ENCODE measurements at regions not wholly inside any gene's neighbourhood (a gene's known extent, or its start where the extent isn't known, plus 50 kb on each side); places are given as distances from the start of the nearest gene placed in this dataset.

GRCh38 chr13:34849406-34849805, 92.7 kb upstream of the NBEA start:
- TF ChIP-seq EGR1 (IDR thresholded peaks at IDR 0.05; ENCODE audit: low read depth in 2 of 2) = no peak
- no peaks in the 10 kb centered on the region for H3K4me1 ChIP-seq (ENCODE audit: control insufficient read depth in 4 of 4, insufficient read depth in 4 of 4, low read length in 3 of 4)
- no peak overlapping the region for H3K4me3 ChIP-seq (ENCODE audit: low read depth in 1 of 3, low read length in 3 of 3)
- H3K9me3 ChIP-seq (ENCODE audit: control insufficient read depth in 4 of 4, low read length in 3 of 4) = no peaks in the 10 kb centered on the region
- no peak for DNase-seq (ENCODE audit: low spot score)
- no peaks in the 10 kb centered on the region for H3K36me3 ChIP-seq (ENCODE audit: control insufficient read depth in 4 of 4, insufficient read depth in 3 of 4, low read depth in 1 of 4, low read length in 3 of 4)
- H3K27ac ChIP-seq (ENCODE audit: low read depth in 1 of 2, low read length in 2 of 2) = no peak overlapping the region
- H3K9ac ChIP-seq (ENCODE audit: low read depth in 1 of 2, low read length in 2 of 2) = no peak overlapping the region
- peaks cover 0 to 3% (median 0%) of the 10 kb centered on the region in 4 donors for H3K27me3 ChIP-seq (ENCODE audit: control insufficient read depth in 4 of 4, insufficient read depth in 4 of 4, low read length in 3 of 4)

GRCh38 chr13:34853161-34853560, 88.9 kb upstream of the NBEA start:
- Histone ChIP-seq H3K27me3 (ENCODE audit: control insufficient read depth in 4 of 4, insufficient read depth in 4 of 4, low read length in 3 of 4) (no peaks in the 10 kb centered on the region), H3K4me3 (ENCODE audit: low read depth in 1 of 3, low read length in 3 of 3) (no peak overlapping the region), H3K27ac (ENCODE audit: low read depth in 1 of 2, low read length in 2 of 2) (no peak overlapping the region), H3K9ac (ENCODE audit: low read depth in 1 of 2, low read length in 2 of 2) (no peak overlapping the region), H3K36me3 (ENCODE audit: control insufficient read depth in 4 of 4, insufficient read depth in 3 of 4, low read depth in 1 of 4, low read length in 3 of 4) (no peaks in the 10 kb centered on the region), H3K9me3 (ENCODE audit: control insufficient read depth in 4 of 4, low read length in 3 of 4) (no peaks in the 10 kb centered on the region), H3K4me1 (ENCODE audit: control insufficient read depth in 4 of 4, insufficient read depth in 4 of 4, low read length in 3 of 4) (no peaks in the 10 kb centered on the region)
- 80% methylated on average over 4 of the region's 4 CpGs for WGBS
- DNase-seq (ENCODE audit: low spot score) = no peak
- no peak for TF ChIP-seq CTCF (IDR thresholded peaks at IDR 0.05; ENCODE audit: low read depth, low read length, missing input control)
- no peak for TF ChIP-seq RAD21 (IDR thresholded peaks at IDR 0.05)
- no peak for TF ChIP-seq REST (IDR thresholded peaks at IDR 0.05)
- no peak for TF ChIP-seq FOXA2 (IDR thresholded peaks at IDR 0.05)
- TF ChIP-seq ZBTB33 (IDR thresholded peaks at IDR 0.05) = no peak
- TF ChIP-seq YY1 (IDR thresholded peaks at IDR 0.05) = no peak
- TF ChIP-seq EGR1 (IDR thresholded peaks at IDR 0.05; ENCODE audit: low read depth in 2 of 2) = no peak
- no peak for TF ChIP-seq RXRA (IDR thresholded peaks at IDR 0.05)
- TF ChIP-seq TAF1 (conservative IDR thresholded peaks at IDR 0.05) = no peak
- TF ChIP-seq GABPA (IDR thresholded peaks at IDR 0.05 in 1 of 2, conservative IDR thresholded peaks at IDR 0.05 in 1 of 2) = no peak
- no peak for TF ChIP-seq SP1 (IDR thresholded peaks at IDR 0.05)
- TF ChIP-seq ATF3 (IDR thresholded peaks at IDR 0.05) = no peak
- TF ChIP-seq MAX (IDR thresholded peaks at IDR 0.05) = no peak
- TF ChIP-seq JUND (IDR thresholded peaks at IDR 0.05) = no peak

Data from liver (tissue), 8 donors.